ENCODE measurements at regions not wholly inside any gene's neighbourhood (a gene's known extent, or its start where the extent isn't known, plus 50 kb on each side); places are given as distances from the start of the nearest gene placed in this dataset.

DNA sequence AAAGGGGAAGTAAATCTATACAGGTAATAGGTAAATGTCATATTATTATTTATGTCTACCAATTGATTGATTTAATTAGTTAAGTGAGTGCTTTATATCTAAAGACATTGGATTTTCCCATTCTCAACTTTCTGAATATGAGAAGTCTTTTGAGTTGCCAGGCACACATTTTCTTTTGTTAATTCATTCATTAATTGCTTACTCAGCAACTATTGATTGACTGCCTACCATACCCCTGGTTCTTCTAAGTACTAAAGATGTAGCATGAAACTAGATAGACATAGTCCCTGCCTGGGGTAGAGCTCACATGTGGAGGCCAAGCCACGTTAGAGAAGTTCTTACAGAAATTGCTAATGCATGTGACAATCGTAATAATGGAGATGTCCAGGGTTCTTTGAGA is 253.1 kb upstream of the LYZL1 start:
- DNase-seq: no peak

DNA sequence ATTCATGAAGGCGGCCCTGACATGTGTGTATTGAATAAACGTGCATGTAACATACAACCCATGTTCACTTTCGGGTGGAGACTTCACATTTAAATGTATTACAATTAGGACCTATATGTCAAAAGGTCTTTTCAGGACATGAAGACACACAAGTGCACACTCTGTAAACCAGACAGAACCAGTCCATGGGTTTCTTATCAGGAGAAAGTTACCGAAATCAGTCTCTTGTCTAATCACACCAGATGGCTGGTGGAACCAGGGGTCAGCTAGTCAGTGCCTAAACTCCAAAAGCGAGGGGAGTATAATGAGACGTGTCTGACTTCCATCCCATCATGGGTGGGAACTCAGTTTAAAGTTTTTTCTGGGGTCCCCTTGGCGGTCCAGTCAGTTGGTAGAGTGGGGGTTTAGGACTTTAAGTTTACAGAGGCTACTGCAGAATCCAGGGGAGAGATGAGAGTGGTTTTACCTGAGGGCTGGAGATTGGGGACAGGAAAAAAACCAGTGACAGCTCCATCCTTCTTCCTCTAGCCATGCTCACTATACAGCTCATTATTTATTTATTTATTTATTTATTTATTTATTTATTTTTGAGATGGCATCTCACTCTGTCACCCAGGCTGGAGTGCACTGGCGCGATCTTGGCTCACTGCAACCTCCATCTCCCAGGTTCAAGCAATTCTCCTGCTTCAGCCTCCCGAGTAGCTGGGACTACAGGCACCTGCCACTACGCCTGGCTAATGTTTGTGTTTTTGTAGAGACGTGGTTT is 251.3 kb upstream of the LYZL1 start:
- no peak for DNase-seq

DNA sequence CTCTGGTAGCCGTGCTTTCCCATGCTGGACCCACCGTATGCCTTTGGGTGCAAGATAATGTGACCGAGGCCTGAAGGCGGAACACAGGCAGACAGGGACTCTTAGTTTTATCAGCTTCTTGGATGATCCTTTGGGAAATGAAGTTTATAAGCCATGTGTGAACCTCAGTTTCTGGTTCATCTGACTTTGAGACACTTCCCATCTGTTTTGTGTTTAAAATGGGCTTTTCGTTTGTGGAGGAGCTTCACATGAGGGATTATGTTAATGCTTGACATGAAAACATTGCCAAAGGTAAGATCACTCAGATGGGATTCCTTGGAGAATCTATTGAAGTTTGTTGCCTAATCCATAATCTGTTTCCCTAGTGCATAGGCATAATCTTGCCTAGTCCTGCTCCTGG is 249.8 kb upstream of the LYZL1 start:
- DNase-seq: no peak

DNA sequence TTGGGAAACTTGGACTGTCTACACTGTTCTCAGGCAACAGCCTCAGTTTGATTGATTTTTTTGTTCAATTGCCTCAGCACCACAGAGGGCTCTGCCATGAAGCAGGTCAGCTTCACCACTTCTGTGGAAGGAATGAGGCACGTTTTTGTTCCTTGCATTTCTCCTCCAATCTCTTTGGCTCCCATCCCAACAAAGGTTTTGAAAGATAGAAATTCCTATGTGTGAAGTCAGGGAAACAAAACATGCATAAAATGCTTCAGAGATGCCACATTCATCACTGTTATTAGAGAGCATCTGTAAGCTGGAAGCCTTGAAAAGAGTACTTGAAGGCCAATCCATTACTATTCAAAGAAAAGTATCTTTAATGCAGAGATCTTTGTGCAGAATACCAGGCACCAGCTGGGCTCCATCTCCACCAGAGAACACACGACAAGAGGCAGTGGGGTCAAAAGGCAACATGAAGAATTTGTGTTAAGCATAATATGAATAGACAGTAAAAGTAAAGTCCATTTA is 249.1 kb upstream of the LYZL1 start:
- no peak for DNase-seq

DNA sequence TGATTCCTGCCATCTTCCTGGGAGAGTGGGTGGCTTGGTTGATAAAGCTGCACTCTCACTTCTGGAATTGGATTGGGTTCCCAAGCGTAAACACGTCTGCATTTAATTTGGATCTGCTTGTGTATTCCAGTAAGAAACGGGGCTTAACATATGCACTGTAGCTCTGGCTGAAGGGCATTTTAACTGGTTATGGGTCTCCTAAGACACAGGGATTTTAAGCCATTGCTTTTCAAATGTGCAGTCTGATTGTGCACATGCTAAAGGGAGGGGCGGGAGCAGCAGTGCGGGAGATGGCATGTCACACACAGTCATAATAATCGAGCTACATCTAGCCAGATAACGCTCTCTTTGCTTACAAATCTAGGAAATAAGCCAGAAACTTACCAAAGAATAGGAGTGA is 247.3 kb upstream of the LYZL1 start:
- no peak for DNase-seq

DNA sequence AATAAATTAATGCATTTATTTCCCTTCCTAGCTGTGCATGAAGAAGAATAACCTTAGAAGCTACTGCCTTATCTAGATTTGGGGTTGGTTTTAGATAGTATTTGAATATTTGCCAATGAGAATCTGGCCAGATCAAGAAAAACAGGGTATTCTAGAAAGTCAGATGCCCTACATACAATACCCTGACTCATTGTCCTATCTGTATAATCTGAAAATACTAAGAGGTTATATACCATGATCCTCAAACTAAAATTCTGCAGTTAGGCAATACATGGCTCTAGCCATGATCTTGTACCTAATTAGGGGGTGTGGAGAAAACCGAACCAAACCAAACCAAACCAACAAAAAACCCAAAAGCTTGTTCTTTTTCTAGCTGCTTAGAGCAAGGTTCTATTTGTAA is 240.4 kb upstream of the LYZL1 start:
- DNase-seq: no peak

DNA sequence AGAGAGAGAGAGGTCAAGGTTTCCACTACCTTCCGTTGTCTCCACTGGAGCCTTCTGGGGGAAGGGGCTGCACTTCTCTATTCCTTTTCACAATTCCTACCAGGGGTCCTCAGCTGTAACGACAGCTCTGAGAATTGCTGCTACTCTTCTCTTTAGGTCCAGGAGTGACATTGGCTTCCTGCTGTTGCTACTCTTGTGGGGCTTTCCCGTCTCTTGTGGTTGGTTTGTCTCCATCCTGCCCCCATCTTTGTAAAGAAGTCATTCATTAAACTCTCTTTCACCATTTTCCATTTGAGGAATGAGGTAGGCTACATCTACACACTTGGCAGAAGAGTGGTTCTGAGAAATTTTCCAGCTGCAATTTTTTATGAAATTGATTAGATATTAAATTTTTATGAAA is 238.8 kb upstream of the LYZL1 start:
- no peak for DNase-seq

DNA sequence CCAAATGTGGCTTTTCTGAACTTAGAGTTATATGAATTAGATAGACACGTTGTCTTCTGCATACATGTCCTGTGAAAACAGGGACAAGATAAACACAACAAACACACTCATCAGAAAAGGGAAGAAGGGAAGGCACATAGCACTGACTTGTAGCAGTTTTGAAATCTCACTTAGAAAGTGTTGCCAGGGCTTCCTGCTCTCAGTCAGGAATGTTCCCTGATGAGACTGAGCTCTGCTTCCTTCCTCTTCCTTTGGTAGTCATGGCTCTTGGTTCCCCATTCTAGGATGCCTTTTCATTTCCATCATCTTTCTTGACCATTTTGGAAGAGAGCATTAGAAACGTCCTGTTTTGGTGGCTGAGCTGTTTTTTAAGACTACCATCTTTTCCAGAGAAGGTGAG is 233.8 kb upstream of the LYZL1 start:
- DNase-seq: no peak

DNA sequence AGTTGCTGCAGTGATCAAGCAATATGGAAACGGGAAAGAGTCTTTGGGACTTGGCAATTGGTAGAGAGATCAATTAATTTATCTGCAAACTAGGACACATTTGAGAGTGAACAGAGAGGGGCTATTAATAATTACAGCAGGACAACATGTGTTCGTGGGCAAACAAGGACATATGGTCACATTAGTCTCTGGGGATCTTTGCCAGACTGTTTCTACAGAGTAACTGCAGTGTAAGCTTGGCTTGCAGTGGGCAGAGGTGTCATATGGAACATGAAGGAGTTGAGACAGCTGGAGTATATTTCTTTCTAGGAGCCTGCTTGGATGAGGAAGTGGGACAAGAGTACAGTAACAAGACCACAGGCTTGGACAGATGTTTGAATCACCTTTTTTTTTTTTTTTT is 232.1 kb upstream of the LYZL1 start:
- no peak for DNase-seq

DNA sequence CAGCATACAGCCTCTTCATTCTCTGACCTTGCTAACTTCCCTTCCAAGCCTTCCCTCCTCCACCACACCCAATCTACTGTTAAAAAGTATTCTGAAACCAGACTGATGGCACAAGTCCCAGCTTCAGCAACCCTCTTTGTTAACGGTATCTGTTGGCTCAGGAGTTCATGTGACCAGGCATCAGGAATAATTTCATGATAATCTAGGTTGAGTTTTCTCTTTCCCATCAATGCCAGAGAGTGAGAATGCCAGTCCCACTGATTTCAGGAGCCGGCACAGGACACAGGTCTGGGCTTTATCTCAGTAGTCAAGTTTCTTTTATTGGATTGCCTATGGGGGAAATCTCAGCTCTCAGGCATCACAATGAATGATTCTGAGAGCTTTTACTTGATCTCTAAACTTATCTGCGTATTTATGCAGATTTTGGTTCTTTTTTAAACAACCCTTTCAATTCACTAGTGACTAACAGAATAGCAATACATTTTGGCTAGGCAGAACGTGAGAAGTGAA is 231.0 kb upstream of the LYZL1 start:
- no peak for DNase-seq

DNA sequence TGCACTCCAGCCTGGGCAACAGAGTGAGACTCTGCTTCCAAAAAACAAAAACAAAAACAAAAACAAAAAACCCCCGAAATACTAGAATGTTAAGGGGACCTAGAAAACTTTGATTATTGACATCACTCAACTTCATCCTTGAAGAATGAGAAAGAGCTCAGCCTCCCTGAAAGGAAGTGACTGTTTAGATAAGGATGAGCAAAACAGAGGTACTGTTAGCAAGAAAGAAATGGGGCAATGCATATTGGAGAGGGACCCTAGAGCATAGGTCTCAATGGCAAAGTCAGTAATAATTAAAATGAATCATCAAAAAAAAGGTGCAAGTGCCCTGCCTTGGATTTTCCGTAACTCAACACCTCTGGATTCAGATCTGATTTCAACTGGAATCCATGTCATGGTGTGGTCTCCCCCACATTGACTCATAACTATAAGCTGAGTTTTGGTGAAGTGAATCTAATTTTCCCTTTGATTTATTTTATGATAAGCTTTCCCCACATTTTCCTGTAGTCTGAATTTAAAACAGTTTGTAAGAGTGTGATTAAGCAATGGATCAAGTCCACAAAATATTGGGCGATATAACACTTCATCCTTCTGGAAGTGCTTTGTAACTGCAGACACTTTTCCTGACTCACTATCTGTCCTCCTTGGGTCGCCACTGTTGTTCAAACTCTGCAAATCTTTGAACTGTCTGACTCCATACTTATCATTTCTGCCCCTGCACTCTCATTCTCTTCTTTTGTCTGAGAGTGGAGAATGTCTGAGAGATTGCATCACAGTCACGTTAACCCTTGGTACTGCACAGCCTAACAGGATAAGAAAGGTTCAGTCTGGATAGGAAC is 224.8 kb upstream of the LYZL1 start:
- DNase-seq: no peak

DNA sequence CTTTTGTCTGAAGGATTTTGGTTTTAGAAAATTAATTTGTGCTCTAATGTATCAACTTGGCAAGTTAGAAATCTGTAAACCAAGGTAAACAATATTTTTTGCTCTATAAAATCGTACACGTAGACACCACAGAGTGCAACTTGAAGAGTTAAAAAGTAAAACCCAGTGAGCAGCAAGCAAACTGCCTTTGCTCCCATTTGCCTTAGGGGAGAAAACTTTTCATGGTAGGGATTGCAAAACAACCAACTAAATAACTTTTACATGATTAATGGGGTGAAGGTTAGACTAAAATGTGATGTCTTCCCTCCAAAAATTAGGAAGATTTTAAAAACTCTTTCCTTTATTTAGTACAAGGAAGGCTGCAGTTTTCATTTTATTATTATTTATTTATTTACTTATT is 224.2 kb upstream of the LYZL1 start:
- no peak for DNase-seq

DNA sequence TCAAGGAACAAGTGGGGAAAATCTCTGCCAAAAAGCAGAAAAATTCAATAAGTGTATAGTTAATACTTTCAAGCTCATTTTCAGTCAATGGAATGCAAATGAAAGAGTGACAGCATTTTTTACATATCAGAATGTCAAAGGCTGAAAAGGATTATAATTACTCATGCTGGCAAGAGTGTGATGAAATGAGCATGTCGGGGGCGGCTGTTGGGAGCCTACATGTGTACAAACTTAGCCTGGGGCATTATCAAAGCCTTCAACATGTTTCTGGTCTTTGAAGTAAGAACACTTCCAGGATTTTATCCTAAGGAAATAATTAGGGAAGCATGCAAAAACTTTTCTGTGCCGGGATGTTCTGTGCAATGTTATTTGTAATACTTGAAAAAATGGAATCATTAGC is 221.7 kb upstream of the LYZL1 start:
- no peak for DNase-seq

DNA sequence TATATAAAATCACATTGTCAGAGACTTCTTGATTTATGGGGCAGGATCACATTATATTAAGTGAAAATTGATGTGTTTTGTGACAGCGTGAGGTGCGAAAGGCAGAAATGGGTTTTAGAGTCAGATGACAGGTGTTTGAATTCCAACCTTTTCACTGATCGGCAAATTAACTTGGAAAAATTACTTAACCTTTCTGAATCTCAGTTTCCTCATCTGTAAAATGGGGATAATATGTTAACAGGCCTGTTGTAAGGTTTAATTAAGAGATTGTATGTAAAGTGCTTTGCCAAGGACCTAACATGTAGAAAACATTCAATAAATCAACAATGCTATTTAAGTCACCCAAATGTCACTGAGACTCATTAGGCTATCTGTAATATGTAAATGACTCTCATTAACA is 221.2 kb upstream of the LYZL1 start:
- DNase-seq: no peak

DNA sequence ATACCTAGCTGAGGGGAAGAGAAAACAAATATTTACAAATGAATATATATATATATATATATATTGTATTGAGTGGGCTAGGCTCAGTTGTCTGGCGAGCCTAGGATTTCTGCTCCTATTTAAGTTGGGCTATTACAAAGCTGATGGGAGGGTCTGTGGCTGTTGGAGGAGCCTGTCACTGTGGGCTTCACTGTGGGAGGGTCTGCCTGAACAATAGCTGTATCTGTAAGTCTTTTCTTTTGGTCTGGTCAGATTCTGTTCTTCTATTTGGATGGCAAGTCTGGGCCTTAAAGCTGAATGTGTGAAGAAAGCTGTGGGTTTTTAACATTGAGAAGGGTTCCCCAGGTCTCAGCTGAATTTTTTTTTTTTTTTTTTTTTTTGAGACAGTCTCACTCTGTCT is 220.6 kb upstream of the LYZL1 start:
- no peak for DNase-seq

DNA sequence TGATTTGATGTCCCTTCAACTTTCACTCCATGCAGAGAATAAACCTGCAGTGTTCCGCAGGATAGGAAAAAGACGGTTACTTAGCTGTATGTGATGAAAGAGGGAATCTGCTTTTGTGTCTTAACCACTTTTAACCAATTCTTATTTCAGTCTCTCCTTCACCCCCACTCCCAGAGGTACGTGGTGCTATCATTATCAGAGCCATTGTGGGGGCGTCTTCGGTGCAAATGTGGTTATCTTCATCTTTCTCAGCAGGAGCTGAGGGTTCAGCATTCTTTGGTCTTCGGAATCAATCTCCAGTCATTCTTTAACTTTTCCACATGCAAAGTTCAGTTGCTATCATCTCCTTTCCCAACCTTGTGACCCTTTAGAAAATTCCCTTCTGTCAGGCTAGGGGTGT is 219.9 kb upstream of the LYZL1 start:
- no peak for DNase-seq

DNA sequence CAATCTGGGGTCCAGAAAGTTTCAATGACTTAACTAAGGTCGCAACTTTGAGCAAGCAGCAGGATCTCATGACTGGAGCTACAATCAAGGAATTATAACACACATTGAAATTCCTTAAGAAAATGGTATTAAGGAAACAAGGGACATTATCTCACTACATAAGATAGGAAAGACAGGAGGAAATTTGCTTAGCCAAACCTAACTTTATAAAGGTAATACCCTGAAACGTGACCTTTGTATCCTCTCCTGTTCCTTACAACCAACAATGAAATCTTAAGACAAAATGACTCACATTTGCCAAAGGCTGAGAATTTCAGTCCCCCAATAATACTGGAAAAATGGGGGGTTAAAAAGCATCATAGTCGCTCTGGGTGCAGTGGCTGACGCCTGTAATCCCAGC is 218.9 kb upstream of the LYZL1 start:
- DNase-seq: no peak

DNA sequence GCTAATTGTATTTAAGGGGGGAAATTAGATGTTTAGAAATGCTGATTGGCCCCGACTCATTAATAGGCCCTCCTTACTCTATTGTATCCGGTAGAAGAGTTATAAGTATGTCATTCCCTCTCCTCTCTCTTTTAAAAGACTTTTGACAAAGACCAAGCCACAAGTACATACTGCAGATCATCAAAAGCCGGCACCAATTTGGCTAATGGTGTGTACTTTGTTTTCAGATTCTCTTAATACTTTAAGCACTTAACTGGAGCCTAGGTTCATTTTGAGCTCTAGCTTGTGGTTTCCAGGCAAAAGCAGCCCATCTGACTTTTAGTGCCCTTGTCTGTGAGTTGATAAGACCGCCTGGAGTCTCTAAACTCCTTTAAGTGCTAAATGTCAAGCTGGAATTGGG is 210.0 kb upstream of the LYZL1 start:
- DNase-seq: no peak

DNA sequence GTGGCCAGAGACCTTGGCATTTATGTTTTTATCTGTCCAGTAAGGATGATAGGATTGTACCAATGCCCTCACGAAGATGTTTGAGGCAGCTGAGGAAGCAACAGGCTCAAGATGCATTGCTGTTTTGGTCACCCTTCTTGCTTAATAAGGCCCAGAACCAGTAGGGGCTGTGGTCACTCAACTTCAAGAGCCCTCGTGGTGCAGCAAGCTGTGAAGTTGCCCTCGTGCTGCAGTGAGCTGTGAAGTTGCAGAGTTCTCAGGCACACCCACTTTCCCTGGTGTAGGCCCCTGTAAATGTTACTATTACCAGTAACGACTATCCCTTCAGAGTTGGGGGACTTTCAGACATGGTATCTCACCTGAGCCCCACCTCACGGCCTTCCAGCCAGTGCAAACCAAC is 207.6 kb upstream of the LYZL1 start:
- no peak for DNase-seq

DNA sequence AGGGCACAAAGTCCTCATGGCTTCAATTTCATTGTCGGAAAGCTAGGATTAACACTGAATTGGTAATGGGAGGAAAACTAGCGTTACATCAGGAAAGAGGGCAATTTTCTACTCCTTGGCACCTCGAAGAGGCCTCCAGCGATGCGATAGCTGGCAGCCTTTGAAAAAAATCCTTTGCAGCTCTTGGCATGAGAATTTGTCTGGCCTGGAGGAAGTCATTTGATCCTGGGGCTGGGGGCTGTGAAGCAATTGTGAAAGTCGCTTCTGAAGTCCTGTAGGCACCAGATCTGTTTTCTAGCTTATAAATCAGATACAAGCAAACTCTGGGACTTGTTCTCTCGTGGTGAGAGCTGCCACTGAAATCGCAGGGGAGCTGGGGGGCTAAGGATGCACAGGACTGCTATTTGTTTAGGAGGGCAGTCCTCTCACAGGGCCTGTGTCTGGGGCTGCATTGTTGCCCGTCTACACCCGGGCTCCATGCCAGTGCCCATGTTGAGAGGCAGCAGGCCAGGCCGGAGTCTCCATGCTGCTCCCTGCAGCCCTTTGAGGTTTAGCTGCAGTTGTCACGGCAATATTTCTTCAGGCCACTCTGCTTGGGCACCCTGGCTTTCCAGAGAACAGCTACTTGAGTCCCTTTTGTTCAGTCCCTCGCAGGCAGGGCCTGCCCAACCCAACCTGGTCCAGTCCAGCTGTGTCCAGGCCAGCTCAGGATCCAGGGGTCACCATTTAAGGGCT is 206.8 kb upstream of the LYZL1 start:
- no peak for DNase-seq

DNA sequence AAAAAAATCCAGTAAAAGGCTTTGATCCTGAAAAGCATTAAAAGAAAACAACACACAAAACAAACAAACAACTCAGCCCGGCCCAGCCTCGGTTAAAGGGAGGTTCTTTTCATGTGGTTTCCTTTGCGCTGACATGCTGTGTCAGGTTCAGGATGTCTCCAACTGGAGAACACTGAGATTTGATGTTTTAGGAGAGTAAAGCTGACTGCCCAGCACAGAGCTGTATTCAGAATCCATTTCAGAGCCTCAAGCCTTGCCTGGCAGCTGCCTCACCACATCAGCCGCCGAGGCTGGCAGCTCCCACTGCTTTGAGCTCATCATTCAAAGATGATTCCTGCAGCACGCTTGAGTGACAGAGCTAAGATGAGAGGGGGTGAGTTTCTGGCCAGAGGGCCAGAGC is 205.8 kb upstream of the LYZL1 start:
- DNase-seq: no peak

DNA sequence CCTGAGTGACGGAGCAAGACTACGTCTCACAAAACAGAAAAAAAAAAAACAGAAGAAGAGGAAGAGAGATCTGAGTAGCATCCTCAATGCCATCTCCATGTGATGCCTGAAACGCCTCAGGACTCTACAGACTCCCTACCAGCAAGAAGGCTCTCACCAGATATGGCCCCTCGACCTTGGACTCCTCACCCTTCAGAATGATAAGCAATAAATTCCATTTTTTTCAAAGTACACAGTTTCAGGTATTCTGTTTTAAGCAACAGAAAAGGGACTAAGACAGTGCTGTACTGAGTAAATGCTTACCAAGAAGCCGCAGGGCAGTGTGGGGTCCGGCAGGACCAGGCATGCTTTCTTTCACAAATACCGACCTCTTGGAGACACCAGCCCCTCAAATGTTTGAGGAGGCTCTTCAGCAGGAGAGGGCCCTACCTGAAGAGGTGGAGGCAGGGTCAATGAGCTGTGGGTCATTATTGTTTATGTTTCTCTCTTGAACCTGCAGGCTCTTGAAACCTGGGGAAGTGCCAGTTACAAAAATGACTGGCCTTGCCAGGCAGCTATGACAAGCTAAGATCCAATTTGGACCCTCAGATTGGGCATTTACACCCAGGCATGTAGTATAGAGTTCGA is 204.1 kb upstream of the LYZL1 start:
- no peak for DNase-seq

DNA sequence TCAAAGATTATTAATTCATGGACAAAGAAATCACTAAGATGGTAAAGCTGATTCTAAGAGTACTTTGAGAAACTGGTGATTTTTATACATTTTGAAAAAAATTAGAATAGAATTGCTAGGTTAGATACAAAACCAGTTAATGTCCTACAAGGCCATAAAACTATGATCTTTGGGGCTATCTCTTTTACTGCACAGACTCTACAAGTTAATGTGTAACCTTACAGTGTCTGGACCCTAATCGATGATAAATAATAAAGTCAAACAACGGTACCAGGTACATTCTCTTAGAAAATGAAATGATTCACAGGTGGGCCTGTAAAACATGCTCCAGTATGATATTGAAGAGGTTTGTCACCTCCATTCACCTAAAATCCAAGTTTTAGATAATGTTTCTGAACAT is 199.8 kb upstream of the LYZL1 start:
- DNase-seq: no peak
